Uterus (tissue), 2 donors: ENCODE measurements at regions not wholly inside any gene's neighbourhood (a gene's known extent, or its start where the extent isn't known, plus 50 kb on each side); places are given as distances from the start of the nearest gene placed in this dataset.

Source experiments
- CTCF ChIP-seq, 4 experiments: fragments of 200-600 bp in 2 of 4; fragments of 450-650 bp in 2 of 4; sonication (generic) in 2 of 4; IDR thresholded peaks; one replicate each; pipeline ENCODE4 v1.5.1; 2016 to 2019; ENCODE audit warnings: antibody characterized with exemption in 4 of 4, mild to moderate bottlenecking in 2 of 4, moderate library complexity in 1 of 4
- POLR2A ChIP-seq, 2 donors: fragments of 450-650 bp; IDR thresholded peaks; one replicate each; pipeline ENCODE4 v1.6.1; 2016; ENCODE audit warnings: antibody characterized with exemption in 2 of 2, mild to moderate bottlenecking in 1 of 2, moderate library complexity in 1 of 2

- TF ChIP-seq CTCF (IDR thresholded peaks at IDR 0.05) (no peak), POLR2A (IDR thresholded peaks at IDR 0.05) (no peak)
Observed at GRCh38 chr2:215540658-215541057, 104.8 kb upstream of the FN1 start.
